PC-9 (cell line): ENCODE measurements at regions not wholly inside any gene's neighbourhood (a gene's known extent, or its start where the extent isn't known, plus 50 kb on each side); places are given as distances from the start of the nearest gene placed in this dataset.
"Not testable (repeated sequence)": the region's sequence is repeated elsewhere in the genome, so short reads cannot be mapped to it uniquely, and the experiment has no call there.

Source experiments
- CTCF ChIP-seq: fragments of 200-600 bp; sonication (generic); conservative IDR thresholded peaks from 2 replicates; pipeline ENCODE4 v1.6.1; 2017; ENCODE audit warnings: mixed run types, antibody characterized with exemption, mild to moderate bottlenecking, moderate library complexity
- EZH2 ChIP-seq: fragments of 200-600 bp; sonication (generic); IDR thresholded peaks from 2 replicates; pipeline ENCODE4 v1.8.0; 2017; ENCODE audit warnings: antibody characterized with exemption, low read depth

- not testable (repeated sequence) for TF ChIP-seq EZH2, CTCF
These were observed 81.8 kb upstream of the TNK2 start for GRCh38 chr3:195989921-195990840.
